ENCODE measurements at regions not wholly inside any gene's neighbourhood (a gene's known extent, or its start where the extent isn't known, plus 50 kb on each side); places are given as distances from the start of the nearest gene placed in this dataset.
"Not testable (repeated sequence)": the region's sequence is repeated elsewhere in the genome, so short reads cannot be mapped to it uniquely, and the experiment has no call there.

GRCh38 chr5:111963555-111963954, 206.6 kb upstream of the NREP start:
- Histone ChIP-seq H3K4me3 (ENCODE audit: extremely low read depth, insufficient read depth, low read length, poor library complexity, severe bottlenecking) (no peak overlapping the region), H3K27ac (ENCODE audit: low read depth, low read length, severe bottlenecking) (no peak overlapping the region), H3K4me1 (ENCODE audit: control insufficient read depth, insufficient read depth, low read length, poor library complexity, severe bottlenecking) (no peaks in the 10 kb centered on the region), H3K36me3 (ENCODE audit: control insufficient read depth, insufficient read depth, low read length) (no peaks in the 10 kb centered on the region), H3K9me3 (ENCODE audit: control insufficient read depth, low read length) (no peaks in the 10 kb centered on the region)

- Histone ChIP-seq H3K9me3 (ENCODE audit: control insufficient read depth, low read length) (no peaks in the 10 kb centered on the region), H3K36me3 (ENCODE audit: control insufficient read depth, insufficient read depth, low read length) (no peaks in the 10 kb centered on the region), H3K4me1 (ENCODE audit: control insufficient read depth, insufficient read depth, low read length, poor library complexity, severe bottlenecking) (no peaks in the 10 kb centered on the region), H3K27ac (ENCODE audit: low read depth, low read length, severe bottlenecking) (no peak overlapping the region), H3K4me3 (ENCODE audit: extremely low read depth, insufficient read depth, low read length, poor library complexity, severe bottlenecking) (no peak overlapping the region)
- WGBS, 2 experiments (ENCODE audit: insufficient coverage in 2 of 2), result 92 to 95% methylated on average over 5 to 9 of the region's 9 CpGs
These were observed 205.9 kb upstream of the NREP start for GRCh38 chr5:111962906-111963305.

- WGBS, 2 experiments (ENCODE audit: insufficient coverage in 2 of 2), result 29 to 71% methylated on average over 1 of the region's 1 CpG
- H3K4me1 ChIP-seq (ENCODE audit: control insufficient read depth, insufficient read depth, low read length, poor library complexity, severe bottlenecking), result no peaks in the 10 kb centered on the region
- peak overlapping the region; percentile 45 for H3K27ac ChIP-seq (ENCODE audit: low read depth, low read length, severe bottlenecking)
These were observed 204.9 kb upstream of the NREP start for GRCh38 chr5:111961862-111962261.

GRCh38 chr5:111960476-111961215, 203.7 kb upstream of the NREP start:
- Histone ChIP-seq H3K27ac (ENCODE audit: low read depth, low read length, severe bottlenecking) (peak overlapping the region; percentile 45), H3K36me3 (ENCODE audit: control insufficient read depth, insufficient read depth, low read length) (no peaks in the 10 kb centered on the region), H3K4me1 (ENCODE audit: control insufficient read depth, insufficient read depth, low read length, poor library complexity, severe bottlenecking) (no peaks in the 10 kb centered on the region), H3K9me3 (ENCODE audit: control insufficient read depth, low read length) (no peaks in the 10 kb centered on the region), H3K4me3 (ENCODE audit: extremely low read depth, insufficient read depth, low read length, poor library complexity, severe bottlenecking) (no peak overlapping the region)
- 50% methylated on average over 1 of the region's 2 CpGs; no CpG with 5 or more reads in 1 of the 2 experiments for WGBS, 2 experiments (ENCODE audit: insufficient coverage in 2 of 2)

More at GRCh38 chr5:111961862-111962261, 204.9 kb upstream of the NREP start:
- H3K4me3 ChIP-seq (ENCODE audit: extremely low read depth, insufficient read depth, low read length, poor library complexity, severe bottlenecking), result no peak overlapping the region
- H3K9me3 ChIP-seq (ENCODE audit: control insufficient read depth, low read length), result no peaks in the 10 kb centered on the region
- no peaks in the 10 kb centered on the region for H3K36me3 ChIP-seq (ENCODE audit: control insufficient read depth, insufficient read depth, low read length)

GRCh38 chr5:111958851-111959250, 201.9 kb upstream of the NREP start:
- Histone ChIP-seq H3K27ac (ENCODE audit: low read depth, low read length, severe bottlenecking) (no peak overlapping the region), H3K36me3 (ENCODE audit: control insufficient read depth, insufficient read depth, low read length) (no peaks in the 10 kb centered on the region), H3K9me3 (ENCODE audit: control insufficient read depth, low read length) (no peaks in the 10 kb centered on the region), H3K4me1 (ENCODE audit: control insufficient read depth, insufficient read depth, low read length, poor library complexity, severe bottlenecking) (no peaks in the 10 kb centered on the region), H3K4me3 (ENCODE audit: extremely low read depth, insufficient read depth, low read length, poor library complexity, severe bottlenecking) (no peak overlapping the region)
- WGBS, 2 experiments (ENCODE audit: insufficient coverage in 2 of 2), result no CpG with 5 or more reads among the region's 1 CpG

- H3K27ac ChIP-seq (ENCODE audit: low read depth, low read length, severe bottlenecking); H3K9me3 ChIP-seq (ENCODE audit: control insufficient read depth, low read length); H3K4me1 ChIP-seq (ENCODE audit: control insufficient read depth, insufficient read depth, low read length, poor library complexity, severe bottlenecking); H3K4me3 ChIP-seq (ENCODE audit: extremely low read depth, insufficient read depth, low read length, poor library complexity, severe bottlenecking); H3K36me3 ChIP-seq (ENCODE audit: control insufficient read depth, insufficient read depth, low read length): not testable (repeated sequence)
- WGBS, 2 experiments (ENCODE audit: insufficient coverage in 2 of 2), result no CpG with 5 or more reads among the region's 3 CpGs
These were observed 199.8 kb upstream of the NREP start for GRCh38 chr5:111956765-111957164.

- H3K4me1 ChIP-seq (ENCODE audit: control insufficient read depth, insufficient read depth, low read length, poor library complexity, severe bottlenecking), result no peaks in the 10 kb centered on the region
- no peaks in the 10 kb centered on the region for H3K9me3 ChIP-seq (ENCODE audit: control insufficient read depth, low read length)
- H3K4me3 ChIP-seq (ENCODE audit: extremely low read depth, insufficient read depth, low read length, poor library complexity, severe bottlenecking), result no peak overlapping the region
- no CpG with 5 or more reads among the region's 3 CpGs for WGBS, 2 experiments (ENCODE audit: insufficient coverage in 2 of 2)
- H3K27ac ChIP-seq (ENCODE audit: low read depth, low read length, severe bottlenecking), result no peak overlapping the region
- no peaks in the 10 kb centered on the region for H3K36me3 ChIP-seq (ENCODE audit: control insufficient read depth, insufficient read depth, low read length)
These were observed 197.8 kb upstream of the NREP start for GRCh38 chr5:111954516-111955395.

- Histone ChIP-seq H3K36me3 (ENCODE audit: control insufficient read depth, insufficient read depth, low read length) (no peaks in the 10 kb centered on the region), H3K4me1 (ENCODE audit: control insufficient read depth, insufficient read depth, low read length, poor library complexity, severe bottlenecking) (no peaks in the 10 kb centered on the region), H3K27ac (ENCODE audit: low read depth, low read length, severe bottlenecking) (no peak overlapping the region), H3K4me3 (ENCODE audit: extremely low read depth, insufficient read depth, low read length, poor library complexity, severe bottlenecking) (no peak overlapping the region), H3K9me3 (ENCODE audit: control insufficient read depth, low read length) (no peaks in the 10 kb centered on the region)
- WGBS, 2 experiments (ENCODE audit: insufficient coverage in 2 of 2), result 74 to 85% methylated on average over 2 to 3 of the region's 4 CpGs
These were observed 196.5 kb upstream of the NREP start for GRCh38 chr5:111953351-111954127.

- H3K9me3 ChIP-seq (ENCODE audit: control insufficient read depth, low read length), result no peaks in the 10 kb centered on the region
- H3K27ac ChIP-seq (ENCODE audit: low read depth, low read length, severe bottlenecking), result no peak overlapping the region
- H3K36me3 ChIP-seq (ENCODE audit: control insufficient read depth, insufficient read depth, low read length), result no peaks in the 10 kb centered on the region
- no peak overlapping the region for H3K4me3 ChIP-seq (ENCODE audit: extremely low read depth, insufficient read depth, low read length, poor library complexity, severe bottlenecking)
- no peaks in the 10 kb centered on the region for H3K4me1 ChIP-seq (ENCODE audit: control insufficient read depth, insufficient read depth, low read length, poor library complexity, severe bottlenecking)
- WGBS, 2 experiments (ENCODE audit: insufficient coverage in 2 of 2), result 89 to 90% methylated on average over 2 of the region's 2 CpGs
These were observed 195.6 kb upstream of the NREP start for GRCh38 chr5:111952555-111952954.

GRCh38 chr5:111950660-111951059, 193.7 kb upstream of the NREP start:
- H3K4me1 ChIP-seq (ENCODE audit: control insufficient read depth, insufficient read depth, low read length, poor library complexity, severe bottlenecking), result no peaks in the 10 kb centered on the region
- H3K27ac ChIP-seq (ENCODE audit: low read depth, low read length, severe bottlenecking), result no peak overlapping the region
- WGBS, 2 experiments (ENCODE audit: insufficient coverage in 2 of 2), result 100% methylated on average over 1 of the region's 1 CpG; no CpG with 5 or more reads in 1 of the 2 experiments

More at GRCh38 chr5:111950660-111951059, 193.7 kb upstream of the NREP start:
- no peaks in the 10 kb centered on the region for H3K36me3 ChIP-seq (ENCODE audit: control insufficient read depth, insufficient read depth, low read length)
- no peaks in the 10 kb centered on the region for H3K9me3 ChIP-seq (ENCODE audit: control insufficient read depth, low read length)
- H3K4me3 ChIP-seq (ENCODE audit: extremely low read depth, insufficient read depth, low read length, poor library complexity, severe bottlenecking), result no peak overlapping the region

All from mesodermal cell (in vitro differentiated cells).